Activated CD4-positive, alpha-beta T cell treated with anti-CD3 and anti-CD28 coated beads, Interleukin-2, amount 10 ng/mL, durations not matched to agents 24 days and 14 days (primary cell): ENCODE measurements at regions not wholly inside any gene's neighbourhood (a gene's known extent, or its start where the extent isn't known, plus 50 kb on each side); places are given as distances from the start of the nearest gene placed in this dataset.

Source experiments
- DNase-seq: peaks from one replicate; pipeline ENCODE4 v3.0.0; 2022
- H3K27ac Mint-ChIP-seq: one replicate; pipeline ENCODE4 v1.8.0; 2022; ENCODE audit warnings: mild to moderate bottlenecking, mixed read lengths
- H3K27me3 Mint-ChIP-seq: one replicate; pipeline ENCODE4 v1.8.0; 2022; ENCODE audit warnings: mixed read lengths
- H3K36me3 Mint-ChIP-seq: one replicate; pipeline ENCODE4 v1.8.0; 2022; ENCODE audit warnings: low read depth, mild to moderate bottlenecking, mixed read lengths
- H3K4me1 Mint-ChIP-seq: one replicate; pipeline ENCODE4 v1.8.0; 2021; ENCODE audit warnings: mixed read lengths
- H3K4me3 Mint-ChIP-seq: one replicate; pipeline ENCODE4 v1.8.0; 2022; ENCODE audit warnings: mild to moderate bottlenecking, moderate library complexity, mixed read lengths
- H3K9me3 Mint-ChIP-seq: one replicate; pipeline ENCODE4 v1.8.0; 2021; ENCODE audit warnings: mixed read lengths
- intact Hi-C: fragments of 100-400 bp; cut with micrococcal nuclease; formaldehyde crosslinking; loops from one replicate; pipeline ENCODE4 v1.15.1; 2023

DNA sequence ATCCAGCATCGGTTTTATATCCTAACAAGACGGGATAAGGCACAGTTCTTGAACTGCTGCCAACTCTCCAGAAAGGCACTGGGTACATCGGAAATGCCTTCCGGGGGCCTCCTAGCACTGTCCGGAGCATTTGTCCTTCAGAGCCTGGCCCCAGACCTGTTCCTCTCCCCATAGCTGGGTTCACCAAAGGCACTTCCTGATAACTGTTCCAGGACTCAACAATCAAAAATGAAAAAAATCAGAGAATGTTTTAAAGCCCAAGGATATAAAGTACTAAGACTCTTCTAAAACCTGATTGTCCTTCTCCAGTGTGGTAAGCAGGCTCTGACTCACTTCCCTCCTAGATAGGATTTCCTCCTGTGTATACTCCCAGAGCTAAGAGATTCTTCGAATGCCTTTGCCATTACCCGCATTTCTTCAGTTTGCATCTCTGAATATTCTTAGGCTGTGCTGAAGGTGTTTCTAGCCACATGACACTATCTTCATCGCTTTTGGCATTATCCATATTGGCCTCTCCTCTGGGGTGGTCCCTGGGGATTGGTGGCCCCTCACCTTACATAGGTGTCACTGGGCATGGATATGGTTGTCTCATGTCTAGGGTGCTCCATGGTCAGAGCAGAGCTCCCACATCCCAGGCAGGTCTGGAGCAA, 112.9 kb downstream of the ZBTB18 start:
- Mint-ChIP-seq H3K9me3 (no peaks in the 10 kb centered on the region), H3K4me3 (no peak overlapping the region), H3K27ac (no peak overlapping the region), H3K27me3 (no peaks in the 10 kb centered on the region), H3K4me1 (no peaks in the 10 kb centered on the region), H3K36me3 (no peaks in the 10 kb centered on the region)
- DNase-seq = no peak
- intact Hi-C loops = no loop called here

DNA sequence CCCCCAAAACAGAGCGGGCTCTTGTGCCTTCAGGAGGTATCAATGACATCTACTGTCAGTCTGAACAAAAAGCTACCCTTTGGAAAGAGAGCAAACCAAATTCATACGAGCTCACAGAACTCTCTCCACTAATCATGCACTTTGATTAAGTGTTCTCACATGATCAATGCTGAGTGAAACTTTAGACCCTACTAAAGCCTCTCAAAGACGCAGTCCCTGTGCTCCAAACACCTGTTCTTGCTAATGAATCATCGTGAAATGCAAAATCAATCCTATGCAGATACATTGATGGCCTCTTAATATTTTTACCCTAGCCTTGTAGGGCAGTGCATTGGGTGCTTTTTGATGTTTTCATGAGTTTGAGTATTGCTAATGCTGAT, 113.4 kb downstream of the ZBTB18 start:
- no peak overlapping the region for H3K27ac Mint-ChIP-seq
- no peaks in the 10 kb centered on the region for H3K27me3 Mint-ChIP-seq
- intact Hi-C loops = no loop called here
- H3K4me1 Mint-ChIP-seq = no peaks in the 10 kb centered on the region
- H3K36me3 Mint-ChIP-seq = no peaks in the 10 kb centered on the region
- H3K9me3 Mint-ChIP-seq = no peaks in the 10 kb centered on the region
- DNase-seq = no peak
- H3K4me3 Mint-ChIP-seq = no peak overlapping the region

DNA sequence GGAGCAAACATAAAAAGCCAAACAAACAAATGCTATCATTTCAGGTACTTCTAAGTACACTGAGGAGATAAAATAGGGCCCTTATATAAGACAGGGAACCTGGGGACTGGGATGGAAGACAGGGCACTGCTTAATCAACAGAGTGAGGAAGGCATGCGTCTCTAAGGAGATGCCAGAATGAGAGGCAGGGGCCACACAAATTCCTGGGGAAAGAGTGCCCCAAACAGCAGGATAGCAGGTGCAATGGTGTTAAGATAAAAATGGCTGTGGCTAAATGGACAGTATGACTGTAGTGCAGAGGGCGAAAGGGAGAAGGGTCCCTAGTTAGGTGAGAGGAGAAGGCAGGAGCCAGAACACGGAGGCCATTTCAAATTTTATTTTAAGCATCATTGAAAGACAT, 113.9 kb downstream of the ZBTB18 start:
- no peaks in the 10 kb centered on the region for H3K27me3 Mint-ChIP-seq
- no peaks in the 10 kb centered on the region for H3K9me3 Mint-ChIP-seq
- H3K4me1 Mint-ChIP-seq = no peaks in the 10 kb centered on the region
- no peak overlapping the region for H3K27ac Mint-ChIP-seq
- DNase-seq = no peak
- H3K4me3 Mint-ChIP-seq = no peak overlapping the region
- no peaks in the 10 kb centered on the region for H3K36me3 Mint-ChIP-seq
- intact Hi-C loops = no loop called here

- intact Hi-C loops = no loop called here
- no peaks in the 10 kb centered on the region for H3K36me3 Mint-ChIP-seq
- DNase-seq = no peak
- H3K27ac Mint-ChIP-seq = no peak overlapping the region
- H3K27me3 Mint-ChIP-seq = no peaks in the 10 kb centered on the region
- no peaks in the 10 kb centered on the region for H3K9me3 Mint-ChIP-seq
- H3K4me3 Mint-ChIP-seq = no peak overlapping the region
- H3K4me1 Mint-ChIP-seq = no peaks in the 10 kb centered on the region
These were observed 114.6 kb downstream of the ZBTB18 start for GRCh38 chr1:244165701-244166100.

DNA sequence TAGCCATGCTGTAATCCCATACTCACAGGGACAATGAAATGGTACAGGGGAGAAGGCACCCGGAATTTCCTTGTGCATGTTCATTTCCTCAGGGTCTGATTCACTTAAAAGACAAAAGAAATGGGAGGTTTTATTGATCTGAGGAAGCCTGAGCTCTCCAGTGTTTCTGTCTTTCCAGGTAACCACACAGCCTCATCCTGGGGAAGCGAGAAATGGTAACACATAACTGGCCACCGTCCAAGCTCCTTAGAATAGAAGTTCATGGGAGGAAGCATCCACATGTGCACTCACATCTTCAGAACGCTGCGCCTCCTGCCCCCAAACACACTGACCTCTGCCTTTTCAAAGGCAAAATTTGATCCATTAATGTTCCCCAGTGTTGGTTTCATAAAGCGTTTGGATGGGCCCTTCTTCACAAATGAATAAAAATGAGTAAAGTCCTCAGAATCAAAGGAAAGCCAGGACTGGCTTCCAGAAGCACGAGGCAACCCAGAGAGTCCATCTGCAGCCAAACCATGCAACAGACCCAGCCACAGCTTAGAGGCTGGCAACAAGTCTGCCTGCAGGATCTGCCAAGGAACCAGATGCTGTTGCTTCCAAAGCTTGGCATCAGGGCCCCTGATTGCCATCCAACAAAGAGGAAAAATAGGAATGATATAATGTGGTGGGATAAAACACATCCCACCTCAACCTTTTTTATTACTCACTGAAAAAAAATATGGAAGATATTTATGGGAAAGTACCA, 120.3 kb downstream of the ZBTB18 start:
- H3K36me3 Mint-ChIP-seq = no peaks in the 10 kb centered on the region
- H3K27ac Mint-ChIP-seq = no peak overlapping the region
- no peak overlapping the region for H3K4me3 Mint-ChIP-seq
- DNase-seq = no peak
- H3K9me3 Mint-ChIP-seq = no peaks in the 10 kb centered on the region
- no peaks in the 10 kb centered on the region for H3K27me3 Mint-ChIP-seq
- intact Hi-C loops = no loop called here
- no peaks in the 10 kb centered on the region for H3K4me1 Mint-ChIP-seq

DNA sequence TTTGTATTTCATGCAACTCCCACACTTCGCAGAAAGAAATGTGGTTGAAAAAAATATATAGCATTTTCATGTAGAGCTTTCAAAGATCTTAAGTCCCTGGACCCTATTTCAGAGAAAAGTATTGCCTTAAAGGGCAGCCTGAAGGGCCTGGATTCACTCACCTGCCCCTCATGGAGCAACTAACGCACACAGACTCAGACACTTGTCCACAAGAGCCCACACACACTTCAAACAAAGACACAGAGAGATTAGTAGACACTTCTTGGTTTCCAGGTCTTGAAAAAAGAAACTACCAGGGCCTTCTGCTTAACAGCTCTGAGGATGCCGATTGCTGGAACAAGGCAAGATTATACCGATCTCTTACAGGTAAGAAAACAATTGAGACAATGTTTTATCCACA, 122.2 kb downstream of the ZBTB18 start:
- no peak overlapping the region for H3K4me3 Mint-ChIP-seq
- intact Hi-C loops = no loop called here
- H3K36me3 Mint-ChIP-seq = no peaks in the 10 kb centered on the region
- no peaks in the 10 kb centered on the region for H3K27me3 Mint-ChIP-seq
- no peaks in the 10 kb centered on the region for H3K4me1 Mint-ChIP-seq
- no peak overlapping the region for H3K27ac Mint-ChIP-seq
- H3K9me3 Mint-ChIP-seq = no peaks in the 10 kb centered on the region
- no peak for DNase-seq

GRCh38 chr1:244173769-244174168, 122.7 kb downstream of the ZBTB18 start:
- Mint-ChIP-seq H3K27ac (no peak overlapping the region), H3K36me3 (no peaks in the 10 kb centered on the region), H3K9me3 (no peaks in the 10 kb centered on the region), H3K27me3 (no peaks in the 10 kb centered on the region), H3K4me1 (no peaks in the 10 kb centered on the region), H3K4me3 (no peak overlapping the region)
- intact Hi-C loops = no loop called here
- no peak for DNase-seq

DNA sequence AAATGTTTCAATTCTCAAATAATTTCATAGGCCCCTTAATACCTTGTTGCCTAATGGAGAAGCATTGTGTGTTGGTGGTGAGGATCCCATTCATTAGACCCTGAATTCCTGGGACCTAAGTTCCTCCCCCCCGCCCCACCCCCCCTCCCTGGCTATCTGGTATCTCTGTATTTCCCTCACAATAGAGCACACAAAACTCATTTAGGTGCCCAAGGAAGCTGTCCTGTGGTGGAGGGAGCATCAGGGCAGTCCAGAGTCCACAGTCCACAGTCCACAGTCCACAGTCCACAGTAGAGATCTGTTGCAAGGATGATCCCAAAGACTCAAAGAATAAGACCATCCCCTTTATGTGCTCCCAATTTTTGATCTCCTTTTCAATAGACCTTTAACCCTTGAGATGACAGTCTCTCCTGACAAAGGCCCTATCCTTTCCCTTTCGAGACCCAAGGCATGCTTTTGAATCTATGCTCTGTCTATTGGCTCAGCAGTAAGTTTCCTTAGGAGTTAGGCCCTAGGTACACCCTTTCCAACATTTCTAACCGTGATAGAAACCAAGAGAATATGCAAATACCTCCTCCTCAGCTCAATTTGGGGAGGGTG, 123.9 kb downstream of the ZBTB18 start:
- H3K4me3 Mint-ChIP-seq = no peak overlapping the region
- no peaks in the 10 kb centered on the region for H3K36me3 Mint-ChIP-seq
- H3K9me3 Mint-ChIP-seq = no peaks in the 10 kb centered on the region
- no peak overlapping the region for H3K27ac Mint-ChIP-seq
- intact Hi-C loops = no loop called here
- H3K27me3 Mint-ChIP-seq = no peaks in the 10 kb centered on the region
- no peaks in the 10 kb centered on the region for H3K4me1 Mint-ChIP-seq
- no peak for DNase-seq

DNA sequence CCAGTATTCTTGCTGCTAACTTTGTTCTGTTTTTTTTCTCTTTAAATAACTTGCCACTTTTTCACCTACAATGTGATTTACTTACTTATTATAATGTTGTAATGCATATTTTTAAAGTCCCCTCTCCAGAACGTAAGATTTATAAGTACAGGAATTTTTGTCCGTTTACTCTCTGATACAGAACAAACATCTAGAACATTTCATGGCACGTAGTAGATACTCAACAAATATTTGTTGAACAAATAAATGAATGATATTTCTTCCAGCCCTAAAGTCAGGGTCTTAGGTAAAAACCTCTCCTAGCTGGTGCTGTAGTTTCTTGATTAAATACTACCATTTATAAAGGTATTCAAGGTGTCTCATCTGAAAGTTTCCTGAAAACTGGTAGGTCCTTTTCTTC, 125.1 kb downstream of the ZBTB18 start:
- Mint-ChIP-seq H3K4me1 (no peaks in the 10 kb centered on the region), H3K36me3 (no peaks in the 10 kb centered on the region), H3K27me3 (no peaks in the 10 kb centered on the region), H3K27ac (no peak overlapping the region), H3K4me3 (no peak overlapping the region), H3K9me3 (no peaks in the 10 kb centered on the region)
- intact Hi-C loops = no loop called here
- DNase-seq = no peak

DNA sequence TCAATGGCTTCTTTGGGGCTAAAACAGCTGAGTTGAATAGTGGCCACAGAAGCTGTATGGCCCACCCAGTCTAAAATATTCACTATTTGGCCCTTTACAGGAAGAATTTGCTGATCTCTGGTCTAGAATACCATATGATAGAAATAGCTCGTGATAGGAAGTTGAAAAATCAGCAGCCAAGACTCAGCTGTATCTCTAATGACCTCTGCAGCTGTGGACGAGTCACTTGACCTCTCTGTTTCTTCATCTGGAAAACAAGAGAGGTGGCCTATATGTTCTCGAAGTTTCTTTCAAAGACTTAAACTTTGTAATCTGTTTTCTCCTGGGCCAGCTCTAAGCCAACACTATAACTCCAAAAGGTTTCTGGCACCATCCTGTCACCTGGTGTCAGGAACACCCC, 129.2 kb downstream of the ZBTB18 start:
- H3K4me1 Mint-ChIP-seq = no peaks in the 10 kb centered on the region
- H3K4me3 Mint-ChIP-seq = no peak overlapping the region
- H3K9me3 Mint-ChIP-seq = no peaks in the 10 kb centered on the region
- DNase-seq = no peak
- H3K27ac Mint-ChIP-seq = no peak overlapping the region
- H3K36me3 Mint-ChIP-seq = no peaks in the 10 kb centered on the region
- intact Hi-C loops = no loop called here
- no peaks in the 10 kb centered on the region for H3K27me3 Mint-ChIP-seq

- Mint-ChIP-seq H3K27ac (no peak overlapping the region), H3K4me1 (no peaks in the 10 kb centered on the region), H3K9me3 (no peaks in the 10 kb centered on the region), H3K27me3 (no peaks in the 10 kb centered on the region), H3K36me3 (no peaks in the 10 kb centered on the region), H3K4me3 (no peak overlapping the region)
- intact Hi-C loops = no loop called here
- no peak for DNase-seq
These were observed 130.8 kb downstream of the ZBTB18 start for GRCh38 chr1:244181867-244182266.

- Mint-ChIP-seq H3K4me1 (no peaks in the 10 kb centered on the region), H3K4me3 (no peak overlapping the region), H3K36me3 (no peaks in the 10 kb centered on the region), H3K27ac (no peak overlapping the region), H3K27me3 (no peaks in the 10 kb centered on the region), H3K9me3 (no peaks in the 10 kb centered on the region)
- intact Hi-C loops = no loop called here
- no peak for DNase-seq
These were observed 132.0 kb downstream of the ZBTB18 start for GRCh38 chr1:244183037-244183436.

DNA sequence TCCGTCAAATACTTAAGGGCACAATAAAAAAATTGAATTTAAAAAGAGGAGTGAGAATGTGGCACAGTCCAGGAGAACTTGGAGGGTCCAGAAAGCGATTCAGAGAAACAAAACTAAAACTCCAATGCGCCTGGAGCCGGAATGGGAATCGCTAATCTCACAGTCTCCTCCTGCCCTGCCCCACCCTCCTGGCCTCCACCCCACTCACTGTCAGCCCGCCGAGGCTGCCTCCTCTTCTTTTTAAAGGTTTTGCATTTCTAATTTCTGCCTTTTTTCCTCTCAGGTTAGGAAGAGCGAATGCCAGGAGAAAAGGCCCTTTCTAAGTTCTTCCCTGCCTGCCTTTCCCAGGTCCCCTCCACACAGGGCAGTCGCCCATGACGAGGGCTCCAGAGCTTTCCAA, 135.3 kb downstream of the ZBTB18 start:
- DNase-seq = no peak
- H3K4me3 Mint-ChIP-seq = no peak overlapping the region
- no peak overlapping the region for H3K27ac Mint-ChIP-seq
- no peaks in the 10 kb centered on the region for H3K4me1 Mint-ChIP-seq
- H3K27me3 Mint-ChIP-seq = no peaks in the 10 kb centered on the region
- H3K9me3 Mint-ChIP-seq = no peaks in the 10 kb centered on the region
- intact Hi-C loops = no loop called here
- H3K36me3 Mint-ChIP-seq = no peaks in the 10 kb centered on the region

GRCh38 chr1:244187310-244187709, 136.2 kb downstream of the ZBTB18 start:
- Mint-ChIP-seq H3K4me3 (no peak overlapping the region), H3K27ac (no peak overlapping the region), H3K27me3 (no peaks in the 10 kb centered on the region), H3K4me1 (no peaks in the 10 kb centered on the region), H3K9me3 (no peaks in the 10 kb centered on the region), H3K36me3 (no peaks in the 10 kb centered on the region)
- DNase-seq = no peak
- intact Hi-C loops = no loop called here

GRCh38 chr1:244191581-244191980, 140.5 kb downstream of the ZBTB18 start:
- Mint-ChIP-seq H3K9me3 (no peaks in the 10 kb centered on the region), H3K27ac (no peak overlapping the region), H3K27me3 (no peaks in the 10 kb centered on the region), H3K4me1 (no peaks in the 10 kb centered on the region), H3K4me3 (no peak overlapping the region), H3K36me3 (no peaks in the 10 kb centered on the region)
- DNase-seq = no peak
- intact Hi-C loops = no loop called here
